GM12892 (cell line): ENCODE measurements at regions not wholly inside any gene's neighbourhood (a gene's known extent, or its start where the extent isn't known, plus 50 kb on each side); places are given as distances from the start of the nearest gene placed in this dataset.

Experiments
- POLR2A ChIP-seq: IDR thresholded peaks from 2 replicates; pipeline ENCODE4 v1.6.1; 2011; ENCODE audit warnings: low read depth, low read length, control low read depth
- POLR2AphosphoS5 ChIP-seq: IDR thresholded peaks from 2 replicates; pipeline ENCODE4 v1.6.1; 2011; ENCODE audit warnings: low read depth, low read length, control low read depth

DNA sequence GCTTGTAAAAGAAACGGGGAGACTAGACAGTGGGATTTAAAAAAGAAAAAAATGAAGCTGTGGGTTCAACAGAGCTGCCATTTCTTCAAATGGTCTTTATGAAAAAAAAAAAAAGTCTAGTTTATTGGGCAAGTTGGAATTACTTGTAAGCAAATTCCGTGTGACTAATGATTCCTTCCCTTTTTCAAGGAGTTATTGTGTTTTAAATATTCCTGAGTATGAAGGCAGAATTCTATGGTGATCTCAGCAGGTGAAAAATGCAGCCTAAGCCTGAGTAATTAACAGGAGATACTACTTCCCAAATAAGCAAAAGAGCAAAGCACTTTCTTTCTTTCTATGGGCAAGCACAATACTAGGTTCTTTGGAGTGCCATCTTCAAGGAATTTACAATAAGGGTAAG is 481.9 kb downstream of the ZNF608 start:
- TF ChIP-seq POLR2AphosphoS5 (no peak), POLR2A (no peak)
